H9 (cell line): ENCODE measurements at regions not wholly inside any gene's neighbourhood (a gene's known extent, or its start where the extent isn't known, plus 50 kb on each side); places are given as distances from the start of the nearest gene placed in this dataset.

Experiments used
- DNase-seq: peaks from one replicate; pipeline ENCODE4 v3.0.0-alpha.2; 2017
- H2AFZ ChIP-seq: one replicate; pipeline ENCODE4 v1.6.1; 2013; ENCODE audit warnings: mild to moderate bottlenecking, low read length, control low read depth, moderate library complexity
- H2AK5ac ChIP-seq: 2 replicates; pipeline ENCODE4 v1.6.1; 2013; ENCODE audit warnings: low read length, control low read depth, mixed read lengths; ENCODE audit not compliant: insufficient read length
- H2BK120ac ChIP-seq: one replicate; pipeline ENCODE4 v1.6.1; 2013; ENCODE audit warnings: low read depth, mild to moderate bottlenecking, low read length, control low read depth, inconsistent platforms; ENCODE audit not compliant: poor library complexity, severe bottlenecking
- H2BK12ac ChIP-seq: 2 replicates; pipeline ENCODE4 v1.6.1; 2013; ENCODE audit warnings: low read length, control low read depth, mixed read lengths, low read depth; ENCODE audit not compliant: insufficient read length
- H2BK15ac ChIP-seq: 2 replicates; pipeline ENCODE4 v1.6.1; 2013; ENCODE audit warnings: low read depth, low read length, control low read depth
- H2BK20ac ChIP-seq: one replicate; pipeline ENCODE4 v1.6.1; 2013; ENCODE audit warnings: low read depth, mild to moderate bottlenecking, low read length, control low read depth, inconsistent platforms; ENCODE audit not compliant: poor library complexity, severe bottlenecking
- H2BK5ac ChIP-seq: 2 replicates; pipeline ENCODE4 v1.6.1; 2013; ENCODE audit warnings: low read length, control low read depth, mixed read lengths; ENCODE audit not compliant: insufficient read length
- H3K14ac ChIP-seq: 2 replicates; pipeline ENCODE4 v1.6.1; 2013; ENCODE audit warnings: low read length, control low read depth; ENCODE audit not compliant: insufficient read depth
- H3K18ac ChIP-seq: 2 replicates; pipeline ENCODE4 v1.6.1; 2013; ENCODE audit warnings: low read depth, mild to moderate bottlenecking, mixed read lengths, low read length, control low read depth; ENCODE audit not compliant: insufficient read length
- H3K23ac ChIP-seq: 2 replicates; pipeline ENCODE4 v1.6.1; 2013; ENCODE audit warnings: low read length, control low read depth, mixed read lengths, low read depth; ENCODE audit not compliant: insufficient read length
- H3K23me2 ChIP-seq: 2 replicates; pipeline ENCODE4 v1.6.1; 2013; ENCODE audit warnings: low read depth, mild to moderate bottlenecking, mixed read lengths, low read length, control low read depth; ENCODE audit not compliant: insufficient read length, poor library complexity, severe bottlenecking
- H3K27ac ChIP-seq: 2 replicates; pipeline ENCODE4 v1.5.1; 2013; ENCODE audit warnings: low read length, control low read depth, mixed read lengths, low read depth; ENCODE audit not compliant: insufficient read length
- H3K27me3 ChIP-seq: 2 replicates; pipeline ENCODE4 v1.6.1; 2013; ENCODE audit warnings: low read length, control low read depth, inconsistent platforms; ENCODE audit not compliant: insufficient read depth
- H3K4ac ChIP-seq: 2 replicates; pipeline ENCODE4 v1.6.1; 2013; ENCODE audit warnings: low read depth, mild to moderate bottlenecking, control low read depth, inconsistent platforms, low read length, moderate library complexity
- H3K4me1 ChIP-seq: 2 replicates; pipeline ENCODE4 v1.6.1; 2013; ENCODE audit warnings: low read length, control low read depth, inconsistent platforms; ENCODE audit not compliant: insufficient read depth
- H3K4me2 ChIP-seq: 2 replicates; pipeline ENCODE4 v1.6.1; 2013; ENCODE audit warnings: low read length, control low read depth, mixed read lengths; ENCODE audit not compliant: insufficient read length, insufficient read depth
- H3K56ac ChIP-seq: 2 replicates; pipeline ENCODE4 v1.6.1; 2013; ENCODE audit warnings: low read depth, mild to moderate bottlenecking, mixed read lengths, low read length, control low read depth; ENCODE audit not compliant: insufficient read length
- H3K79me1 ChIP-seq: 2 replicates; pipeline ENCODE4 v1.6.1; 2013; ENCODE audit warnings: low read depth, mild to moderate bottlenecking, moderate library complexity, low read length, control low read depth, inconsistent platforms; ENCODE audit not compliant: insufficient read depth, poor library complexity, severe bottlenecking
- H3K79me2 ChIP-seq: 2 replicates; pipeline ENCODE4 v1.6.1; 2013; ENCODE audit warnings: low read length, control low read depth, inconsistent platforms; ENCODE audit not compliant: insufficient read depth
- H3K9ac ChIP-seq: 2 replicates; pipeline ENCODE4 v1.6.1; 2013; ENCODE audit warnings: low read length, control low read depth, mixed read lengths; ENCODE audit not compliant: insufficient read length; ENCODE audit errors: extremely low read depth
- H3K9me3 ChIP-seq: one replicate; pipeline ENCODE4 v1.6.1; 2013; ENCODE audit warnings: low read depth, low read length, inconsistent platforms; ENCODE audit not compliant: control insufficient read depth
- H3T11ph ChIP-seq: one replicate; pipeline ENCODE4 v1.6.1; 2013; ENCODE audit warnings: mild to moderate bottlenecking, low read length, control low read depth, inconsistent platforms
- H4K20me1 ChIP-seq: one replicate; pipeline ENCODE4 v1.6.1; 2013; ENCODE audit not compliant: control insufficient read depth, insufficient read length, insufficient read depth
- H4K5ac ChIP-seq: 2 replicates; pipeline ENCODE4 v1.6.1; 2013; ENCODE audit warnings: low read depth, mild to moderate bottlenecking, mixed read lengths, low read length, control low read depth; ENCODE audit not compliant: insufficient read length
- H4K8ac ChIP-seq: replicated peaks from 2 replicates; pipeline ENCODE4 v1.6.1; 2013; ENCODE audit warnings: low read length, control low read depth, mixed read lengths, low read depth; ENCODE audit not compliant: insufficient read length
- H4K91ac ChIP-seq: 2 replicates; pipeline ENCODE4 v1.6.1; 2013; ENCODE audit warnings: low read depth, mild to moderate bottlenecking, moderate library complexity, mixed read lengths, low read length, control low read depth; ENCODE audit not compliant: insufficient read length
- H3K27ac Mint-ChIP-seq, 3 experiments: 2 replicates in 2 of 3; 3 replicates in 1 of 3; pipeline ENCODE4 v1.8.0; 2020 to 2021; ENCODE audit warnings: mixed read lengths in 3 of 3, mild to moderate bottlenecking in 1 of 3, moderate library complexity in 1 of 3
- H3K27me3 Mint-ChIP-seq: 2 replicates; pipeline ENCODE4 v1.8.0; 2021; ENCODE audit warnings: low read depth, mild to moderate bottlenecking, moderate library complexity, mixed read lengths
- H3K36me3 Mint-ChIP-seq, 3 experiments: 2 replicates in 2 of 3; 3 replicates in 1 of 3; pipeline ENCODE4 v1.8.0; 2020 to 2021; ENCODE audit warnings: low read depth in 3 of 3, mixed read lengths in 3 of 3; ENCODE audit not compliant: insufficient read depth in 1 of 3
- H3K4me1 Mint-ChIP-seq, 2 experiments: 2 replicates each; pipeline ENCODE4 v1.8.0; 2020; ENCODE audit warnings: mixed read lengths in 2 of 2
- H3K4me3 Mint-ChIP-seq, 2 experiments: 2 replicates in 1 of 2; 3 replicates in 1 of 2; pipeline ENCODE4 v1.8.0; 2020 to 2021; ENCODE audit warnings: mild to moderate bottlenecking in 2 of 2, mixed read lengths in 2 of 2, moderate library complexity in 1 of 2
- H3K9me3 Mint-ChIP-seq, 2 experiments: 2 replicates in 1 of 2; 3 replicates in 1 of 2; pipeline ENCODE4 v1.8.0; 2020; ENCODE audit warnings: mild to moderate bottlenecking in 2 of 2, mixed read lengths in 2 of 2, moderate library complexity in 1 of 2
- CTCF ChIP-seq: fragments of 200-600 bp; sonication (generic); conservative IDR thresholded peaks from 3 replicates; pipeline ENCODE4 v1.8.0; 2021; ENCODE audit warnings: antibody characterized with exemption, mild to moderate bottlenecking
- WGBS: extraction: QIAGEN DNeasy Blood & Tissue Kit; methylation state at CpG from one replicate; pipeline ENCODE4 v1.1.7; 2013; ENCODE audit warnings: missing lambda C conversion rate, low lambda C conversion rate, mixed read lengths; ENCODE audit not compliant: insufficient read length; ENCODE audit errors: extremely low coverage; 5-methylcytosine and 5-hydroxymethylcytosine counted together

GRCh38 chr16:86314402-86315025 lies 195.8 kb upstream of the FOXF1 start:
- Mint-ChIP-seq H3K4me3 (no peak overlapping the region), H3K27me3 (peaks cover 19% of the 10 kb centered on the region), H3K36me3 (no peaks in the 10 kb centered on the region), H3K27ac (peak overlapping the region in 1 of 3 experiments; percentile 24; a peak in 1 of 7 replicates), H3K4me1 (peaks cover 6 to 12% of the 10 kb centered on the region in 2 experiments), H3K9me3 (peaks cover 2 to 3% of the 10 kb centered on the region in 2 experiments; a peak in 2 of 5 replicates)
- no peak overlapping the region for H2BK20ac ChIP-seq
- no peak overlapping the region for H3K27ac ChIP-seq
- H2AFZ ChIP-seq, result no peak overlapping the region
- H4K5ac ChIP-seq, result no peak overlapping the region
- H3K4me1 ChIP-seq, result no peaks in the 10 kb centered on the region
- WGBS, result no CpG with 5 or more reads among the region's 15 CpGs
- H2BK5ac ChIP-seq, result no peak overlapping the region
- H2BK15ac ChIP-seq, result no peak overlapping the region
- H3K56ac ChIP-seq, result no peak overlapping the region
- H4K20me1 ChIP-seq, result no peaks in the 10 kb centered on the region
- no peaks in the 10 kb centered on the region for H3K79me2 ChIP-seq
- H3K9me3 ChIP-seq, result no peaks in the 10 kb centered on the region
- no peak overlapping the region for H4K91ac ChIP-seq
- TF ChIP-seq CTCF, result no peak
- H2BK120ac ChIP-seq, result no peak overlapping the region
- H2BK12ac ChIP-seq, result no peak overlapping the region
- H3T11ph ChIP-seq, result no peak overlapping the region
- no peak overlapping the region for H3K4ac ChIP-seq
- H2AK5ac ChIP-seq, result no peak overlapping the region
- no peak overlapping the region for H4K8ac ChIP-seq
- H3K9ac ChIP-seq, result no peak overlapping the region
- H3K4me2 ChIP-seq, result no peak overlapping the region
- H3K27me3 ChIP-seq, result no peaks in the 10 kb centered on the region
- no peak for DNase-seq
- H3K18ac ChIP-seq, result no peak overlapping the region
- H3K23ac ChIP-seq, result no peak overlapping the region
- no peaks in the 10 kb centered on the region for H3K23me2 ChIP-seq
- H3K79me1 ChIP-seq, result no peaks in the 10 kb centered on the region
- H3K14ac ChIP-seq, result no peak overlapping the region
